ENCODE measurements at regions not wholly inside any gene's neighbourhood (a gene's known extent, or its start where the extent isn't known, plus 50 kb on each side); places are given as distances from the start of the nearest gene placed in this dataset.

- no peak for TF ChIP-seq CTCF (IDR thresholded peaks at IDR 0.05)
- no peak for TF ChIP-seq POLR2A (IDR thresholded peaks at IDR 0.05)
Observed at GRCh38 chrX:148288451-148288850, 212.0 kb upstream of the AFF2 start.

All from sigmoid colon (tissue), 3 donors.